SJCRH30 (cell line): ENCODE measurements at regions not wholly inside any gene's neighbourhood (a gene's known extent, or its start where the extent isn't known, plus 50 kb on each side); places are given as distances from the start of the nearest gene placed in this dataset.

Source experiments
- DNase-seq, 2 experiments: peaks; one replicate each; pipeline ENCODE4 v3.0.0-alpha.2; 2015 to 2020
- H3K27ac ChIP-seq: fragments of 250-450 bp; sonication (Bioruptor Pico); 2 replicates; pipeline ENCODE4 v1.5.1; 2020; ENCODE audit warnings: mild to moderate bottlenecking, moderate library complexity
- H3K27me3 ChIP-seq: fragments of 250-450 bp; sonication (Bioruptor Pico); 2 replicates; pipeline ENCODE4 v1.5.1; 2020; ENCODE audit warnings: mild to moderate bottlenecking, moderate library complexity
- H3K36me3 ChIP-seq: fragments of 250-450 bp; sonication (Bioruptor Pico); 2 replicates; pipeline ENCODE4 v1.5.1; 2020; ENCODE audit warnings: mild to moderate bottlenecking, moderate library complexity
- H3K4me1 ChIP-seq: fragments of 250-450 bp; sonication (Bioruptor Pico); 2 replicates; pipeline ENCODE4 v1.5.1; 2020; ENCODE audit warnings: mild to moderate bottlenecking, moderate library complexity
- H3K4me3 ChIP-seq: fragments of 250-450 bp; sonication (Bioruptor Pico); 2 replicates; pipeline ENCODE4 v1.5.1; 2020; ENCODE audit warnings: mild to moderate bottlenecking, moderate library complexity
- H3K9me3 ChIP-seq: fragments of 250-450 bp; sonication (Bioruptor Pico); replicated peaks from 2 replicates; pipeline ENCODE4 v1.5.1; 2020; ENCODE audit warnings: mild to moderate bottlenecking, moderate library complexity

DNA sequence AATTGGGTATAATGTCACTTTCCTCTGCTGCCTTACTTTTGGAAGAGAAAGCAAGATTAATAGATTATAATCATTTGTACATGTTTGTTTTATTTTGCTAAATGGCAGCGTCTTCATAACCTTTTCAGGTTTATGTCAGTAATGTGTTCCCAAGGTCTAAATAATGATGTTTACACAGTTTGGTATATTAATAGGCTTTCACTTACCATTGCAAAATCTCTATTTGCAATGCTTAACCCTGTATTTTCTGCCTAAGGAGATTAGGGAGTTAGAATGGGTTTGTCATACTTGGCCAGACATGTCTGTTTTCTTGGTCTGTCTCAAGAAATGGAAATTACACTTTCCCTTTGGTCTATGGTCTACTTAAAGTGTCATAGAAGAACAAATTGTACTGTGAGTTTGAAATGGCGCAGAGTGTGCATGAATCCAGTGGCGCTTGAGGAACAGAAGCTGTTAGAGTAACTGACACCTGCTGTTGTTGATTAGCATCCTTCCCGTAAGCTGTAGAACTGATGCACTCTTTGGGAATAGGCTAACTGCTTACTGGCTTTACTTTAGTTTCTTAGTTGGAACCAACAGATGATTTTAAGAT is 261.1 kb downstream of the SAMD5 start:
- no peaks in the 10 kb centered on the region for H3K4me1 ChIP-seq
- no peaks in the 10 kb centered on the region for H3K27me3 ChIP-seq
- H3K27ac ChIP-seq, result no peak overlapping the region
- no peak for DNase-seq
- H3K36me3 ChIP-seq, result no peaks in the 10 kb centered on the region
- no peak overlapping the region for H3K4me3 ChIP-seq
- 0 out of 2 replicates have a peak, but pooled peaks cover 6% of the 10 kb centered on the region for H3K9me3 ChIP-seq

DNA sequence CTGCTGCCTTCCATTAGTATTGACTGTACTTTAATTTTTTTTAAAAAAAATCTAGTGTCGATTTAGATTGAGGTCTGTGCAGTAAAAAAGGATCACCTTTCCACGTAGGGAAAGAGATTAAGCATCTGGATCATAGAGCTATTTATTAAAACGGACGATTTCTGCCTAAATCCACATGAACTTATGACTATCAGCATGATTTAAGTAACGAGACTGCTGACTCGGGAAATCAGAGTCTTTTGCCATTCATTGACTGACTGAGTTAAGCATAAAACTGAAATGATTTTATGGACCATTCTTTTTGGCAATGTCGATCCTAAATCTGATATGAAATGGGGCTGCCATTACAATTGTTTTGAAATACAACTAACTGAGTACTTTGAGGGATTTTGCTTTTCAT is 261.7 kb downstream of the SAMD5 start:
- Histone ChIP-seq H3K27me3 (no peaks in the 10 kb centered on the region), H3K4me3 (no peak overlapping the region), H3K36me3 (no peaks in the 10 kb centered on the region), H3K9me3 (0 out of 2 replicates have a peak, but pooled peaks cover 6% of the 10 kb centered on the region), H3K4me1 (no peaks in the 10 kb centered on the region), H3K27ac (no peak overlapping the region)
- DNase-seq, result no peak

DNA sequence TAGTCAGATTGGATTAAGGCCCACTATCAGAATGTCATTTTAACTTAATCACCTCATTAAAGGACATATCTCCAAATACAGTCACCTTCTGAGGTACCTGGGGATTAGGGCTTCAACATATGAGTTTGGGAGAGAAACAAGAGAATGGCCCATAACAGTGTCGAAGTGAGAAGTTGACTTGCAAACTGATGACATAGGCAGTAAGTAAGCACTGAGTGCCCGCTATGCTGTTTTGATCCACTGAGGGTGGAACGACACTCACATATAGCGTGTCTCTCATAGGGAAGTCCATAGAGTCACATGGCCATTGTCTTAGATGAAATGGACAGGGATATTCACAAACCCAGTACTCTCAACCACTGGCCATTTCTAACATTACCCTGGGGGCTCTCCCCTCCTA is 264.2 kb downstream of the SAMD5 start:
- no peaks in the 10 kb centered on the region for H3K36me3 ChIP-seq
- no peaks in the 10 kb centered on the region for H3K4me1 ChIP-seq
- no peaks in the 10 kb centered on the region for H3K9me3 ChIP-seq
- H3K4me3 ChIP-seq, result no peak overlapping the region
- H3K27ac ChIP-seq, result no peak overlapping the region
- DNase-seq, result no peak
- H3K27me3 ChIP-seq, result no peaks in the 10 kb centered on the region

DNA sequence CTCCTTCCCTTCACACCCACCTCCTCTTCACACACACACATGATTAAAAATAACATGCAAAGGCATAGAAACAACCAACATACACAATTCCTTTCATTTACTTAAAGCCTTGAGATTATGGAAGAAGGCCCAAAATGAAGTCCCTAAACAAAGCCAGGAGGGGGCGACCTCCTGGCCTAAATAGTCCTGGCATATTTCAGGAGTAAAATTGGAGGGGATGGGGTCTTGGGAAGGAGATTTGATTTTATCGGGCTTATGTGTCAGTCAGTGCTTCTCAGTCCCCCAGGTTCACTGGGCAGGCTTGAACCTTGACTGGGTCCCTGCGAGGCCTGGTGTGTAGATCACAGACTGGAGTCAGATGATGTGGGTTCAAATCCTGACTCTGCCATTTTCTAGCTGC is 266.4 kb downstream of the SAMD5 start:
- H3K27ac ChIP-seq, result no peak overlapping the region
- H3K36me3 ChIP-seq, result no peaks in the 10 kb centered on the region
- DNase-seq, result peak in 1 of 2 experiments; percentile 30
- no peaks in the 10 kb centered on the region for H3K27me3 ChIP-seq
- H3K9me3 ChIP-seq, result no peaks in the 10 kb centered on the region
- H3K4me3 ChIP-seq, result no peak overlapping the region
- H3K4me1 ChIP-seq, result no peaks in the 10 kb centered on the region

DNA sequence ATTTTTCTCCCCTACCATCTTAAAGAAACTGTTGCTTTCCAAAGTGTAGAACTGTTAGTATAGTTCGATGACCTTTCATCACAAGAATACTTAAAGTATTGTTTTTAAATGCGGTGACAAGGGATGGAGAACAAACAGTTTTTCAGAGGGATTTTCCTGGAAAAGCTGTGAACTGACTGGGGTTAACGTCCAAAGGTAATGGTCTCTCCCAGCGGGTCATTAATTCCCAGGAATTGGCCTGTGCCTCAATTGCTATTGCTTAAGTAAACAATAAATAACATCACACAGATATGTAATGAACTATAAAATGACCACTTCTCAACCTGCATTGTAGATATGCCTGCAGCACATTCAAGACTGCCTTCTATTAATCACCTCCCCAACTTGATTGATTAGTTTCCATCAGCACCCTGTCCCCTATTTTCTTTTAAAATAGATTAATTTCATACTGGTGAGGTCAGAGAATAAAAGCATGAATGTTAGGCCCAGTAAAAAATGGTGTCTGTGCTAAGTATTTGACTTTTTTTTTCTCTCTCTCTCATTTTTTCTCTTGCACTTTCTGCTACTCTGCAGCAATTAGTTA is 268.2 kb downstream of the SAMD5 start:
- no peaks in the 10 kb centered on the region for H3K27me3 ChIP-seq
- no peak overlapping the region for H3K4me3 ChIP-seq
- no peak overlapping the region for H3K27ac ChIP-seq
- H3K36me3 ChIP-seq, result no peaks in the 10 kb centered on the region
- peaks cover 2% of the 10 kb centered on the region; the same call in 1 of the 2 replicates for H3K4me1 ChIP-seq
- no peak for DNase-seq
- H3K9me3 ChIP-seq, result no peaks in the 10 kb centered on the region

DNA sequence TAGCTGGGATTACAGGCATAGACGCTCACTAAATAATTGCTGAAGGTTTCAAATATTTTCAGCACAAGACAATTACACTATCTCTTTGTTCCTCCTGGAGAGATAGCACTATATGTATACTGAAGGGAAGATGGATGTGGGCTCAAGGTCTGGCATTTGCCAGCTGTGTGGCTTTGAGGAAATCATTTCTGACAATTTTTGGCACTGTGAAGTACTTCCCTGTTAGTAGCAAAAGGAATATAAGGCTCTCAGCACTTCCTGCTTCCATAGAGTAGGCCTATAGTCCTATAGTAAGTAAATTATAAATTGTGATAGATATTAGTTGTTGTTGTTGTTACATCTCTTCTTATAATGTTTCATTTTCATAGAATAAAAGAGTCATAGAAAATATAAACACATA is 271.1 kb downstream of the SAMD5 start:
- H3K27me3 ChIP-seq, result no peaks in the 10 kb centered on the region
- peaks cover 10% of the 10 kb centered on the region for H3K4me1 ChIP-seq
- no peaks in the 10 kb centered on the region for H3K36me3 ChIP-seq
- H3K4me3 ChIP-seq, result no peak overlapping the region
- no peak for DNase-seq
- H3K9me3 ChIP-seq, result no peaks in the 10 kb centered on the region
- no peak overlapping the region for H3K27ac ChIP-seq

DNA sequence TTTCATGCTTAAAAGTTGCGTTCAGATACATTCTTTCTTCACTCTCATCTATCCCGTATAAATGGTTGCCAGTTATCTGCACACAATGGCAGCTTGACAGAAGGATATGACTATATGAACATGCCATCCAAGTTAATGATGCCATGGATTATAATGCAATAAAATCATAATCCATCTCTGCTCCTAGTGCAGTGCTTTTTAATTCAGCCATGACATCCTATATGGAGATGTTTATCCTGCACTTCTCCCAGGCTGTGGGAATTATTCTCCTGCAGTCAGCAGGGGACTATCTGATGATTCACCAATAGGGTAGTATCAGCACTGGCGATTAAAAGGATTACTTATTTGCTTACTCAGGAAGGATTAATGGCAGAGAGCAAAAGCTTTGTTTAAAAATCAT is 273.8 kb downstream of the SAMD5 start:
- Histone ChIP-seq H3K4me1 (peaks cover 10% of the 10 kb centered on the region), H3K36me3 (no peaks in the 10 kb centered on the region), H3K27me3 (no peaks in the 10 kb centered on the region), H3K27ac (peak overlapping the region; percentile 24), H3K4me3 (0 out of 2 replicates have a peak overlapping the region, but pooled peaks have one; percentile 7), H3K9me3 (no peaks in the 10 kb centered on the region)
- DNase-seq, result peak; percentile 61 to 83

DNA sequence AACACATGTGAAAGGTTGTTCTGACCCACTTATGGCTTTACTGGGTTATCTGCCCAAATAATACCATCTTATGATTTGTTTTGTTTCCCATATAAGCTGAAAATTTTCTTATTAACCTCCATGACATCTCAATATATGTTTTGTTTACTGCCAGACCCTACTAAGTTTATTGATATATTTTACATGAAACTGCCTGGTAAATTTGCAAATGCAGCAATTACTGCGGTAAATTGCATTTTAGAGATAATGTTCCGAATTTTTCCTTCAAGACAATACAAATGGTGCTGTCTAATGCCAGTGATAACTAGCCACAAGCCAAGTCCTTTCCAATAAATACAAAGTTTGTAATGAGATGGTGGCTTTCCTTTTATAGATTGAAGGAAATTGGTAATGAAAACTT is 275.9 kb downstream of the SAMD5 start:
- Histone ChIP-seq H3K27ac (no peak overlapping the region), H3K4me3 (no peak overlapping the region), H3K9me3 (no peaks in the 10 kb centered on the region), H3K36me3 (no peaks in the 10 kb centered on the region), H3K27me3 (no peaks in the 10 kb centered on the region), H3K4me1 (peaks cover 10% of the 10 kb centered on the region)
- no peak for DNase-seq

DNA sequence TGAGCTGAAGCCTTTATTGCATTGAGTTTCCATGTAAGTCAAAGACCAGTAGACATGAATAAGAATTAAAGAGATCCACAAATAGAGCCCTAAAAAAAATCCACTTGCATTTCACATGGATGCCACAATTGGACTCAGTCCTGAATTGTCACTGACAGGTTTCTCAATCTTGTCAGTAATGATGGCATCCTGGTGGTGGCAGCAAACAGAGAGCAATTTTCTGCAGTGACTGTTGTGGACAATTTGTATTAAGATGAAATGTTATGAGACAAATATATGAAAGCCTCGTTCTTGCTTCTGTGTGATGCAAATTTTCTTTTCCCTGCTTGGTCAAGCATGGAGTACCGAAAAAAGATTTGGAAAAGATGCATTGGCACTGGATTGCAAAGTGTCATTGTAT is 278.9 kb downstream of the SAMD5 start:
- Histone ChIP-seq H3K9me3 (peaks cover 5% of the 10 kb centered on the region), H3K4me3 (no peak overlapping the region), H3K4me1 (peaks cover 6% of the 10 kb centered on the region; the same call in 1 of the 2 replicates), H3K27ac (no peak overlapping the region), H3K36me3 (no peaks in the 10 kb centered on the region), H3K27me3 (no peaks in the 10 kb centered on the region)
- no peak for DNase-seq

DNA sequence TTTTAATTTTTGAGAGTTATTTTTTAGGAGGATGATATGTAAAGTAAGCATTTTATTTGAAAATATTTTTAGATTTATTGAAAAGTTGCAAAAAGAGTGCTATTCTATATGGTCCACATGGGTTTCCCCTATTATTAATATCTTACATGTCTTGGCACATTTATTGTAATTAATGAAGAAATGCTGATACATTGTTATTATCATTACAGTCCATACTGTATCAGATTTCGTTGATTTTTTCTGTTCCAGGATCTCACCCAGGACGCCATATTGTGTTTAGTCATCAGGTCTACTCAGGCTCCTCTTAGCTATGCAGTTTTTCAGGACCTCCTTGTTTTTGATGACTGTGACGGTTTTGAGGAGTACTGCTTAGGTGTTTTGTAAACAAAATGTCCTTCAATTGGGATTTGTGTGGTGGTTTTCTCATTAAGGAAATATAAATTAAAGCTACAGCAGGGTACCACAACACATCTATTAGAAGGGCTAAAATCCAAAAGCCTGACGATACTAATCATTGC is 281.0 kb downstream of the SAMD5 start:
- H3K27me3 ChIP-seq, result no peaks in the 10 kb centered on the region
- H3K27ac ChIP-seq, result no peak overlapping the region
- H3K9me3 ChIP-seq, result peaks cover 5% of the 10 kb centered on the region
- H3K4me3 ChIP-seq, result no peak overlapping the region
- DNase-seq, result no peak
- no peaks in the 10 kb centered on the region for H3K36me3 ChIP-seq
- no peaks in the 10 kb centered on the region for H3K4me1 ChIP-seq

DNA sequence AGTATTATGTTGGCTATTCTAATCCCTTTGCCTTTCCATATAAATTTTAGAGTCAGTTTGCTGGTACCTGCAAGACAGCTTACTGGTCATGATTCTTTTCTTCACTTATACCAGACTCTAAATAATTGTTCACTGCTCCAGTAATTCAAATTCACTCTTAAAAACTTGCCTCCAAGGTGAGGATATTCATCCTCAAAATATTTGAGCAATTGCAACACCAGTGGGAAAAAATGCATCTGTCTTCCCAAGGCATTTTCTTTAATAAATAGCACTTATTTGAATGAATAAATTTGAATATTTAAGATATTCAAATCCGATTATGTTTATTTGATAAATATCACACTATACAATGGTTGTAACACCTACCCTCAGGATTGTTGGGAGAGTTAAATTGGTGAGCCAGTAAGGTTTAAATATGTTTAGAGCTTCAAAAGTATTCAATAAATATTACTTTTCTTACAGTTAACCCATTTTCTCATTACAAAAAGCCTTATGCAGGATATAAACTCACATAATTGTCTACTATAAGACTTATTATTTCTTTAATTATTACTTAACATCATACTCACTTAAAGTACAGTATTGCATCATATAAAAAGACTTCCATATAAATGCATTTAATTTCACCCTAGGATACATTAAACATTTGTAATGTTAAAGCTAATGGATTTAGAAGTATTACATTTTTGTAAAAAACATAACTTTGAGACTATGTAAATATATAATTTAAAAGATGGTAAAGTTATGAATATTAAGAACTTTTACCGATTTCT is 285.6 kb downstream of the SAMD5 start:
- Histone ChIP-seq H3K36me3 (no peaks in the 10 kb centered on the region), H3K4me1 (no peaks in the 10 kb centered on the region), H3K27me3 (no peaks in the 10 kb centered on the region), H3K9me3 (peaks cover 5% of the 10 kb centered on the region), H3K4me3 (no peak overlapping the region), H3K27ac (no peak overlapping the region)
- DNase-seq, result no peak

DNA sequence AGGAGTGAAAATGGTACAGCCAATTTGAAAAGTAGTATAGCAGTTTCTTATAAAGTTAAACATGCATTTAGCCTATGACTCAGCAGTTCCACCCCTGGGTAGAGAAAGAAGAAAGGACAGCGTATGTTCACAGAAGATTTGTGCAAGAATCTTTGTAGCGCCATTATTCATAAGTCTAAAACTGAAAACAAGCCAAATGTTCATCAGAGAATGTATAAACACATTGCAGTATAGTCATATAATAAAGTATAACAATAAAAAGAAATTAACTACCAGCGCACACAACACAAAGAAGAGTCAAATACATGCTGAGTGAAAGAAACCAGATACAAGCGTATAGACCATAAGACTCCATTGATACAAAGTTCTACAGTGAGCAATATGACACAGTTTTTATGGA is 294.0 kb downstream of the SAMD5 start:
- Histone ChIP-seq H3K4me1 (peaks cover 3% of the 10 kb centered on the region), H3K4me3 (no peak overlapping the region), H3K27me3 (no peaks in the 10 kb centered on the region), H3K9me3 (peaks cover 6% of the 10 kb centered on the region; the same call in 1 of the 2 replicates), H3K27ac (no peak overlapping the region), H3K36me3 (no peaks in the 10 kb centered on the region)
- DNase-seq, result no peak

DNA sequence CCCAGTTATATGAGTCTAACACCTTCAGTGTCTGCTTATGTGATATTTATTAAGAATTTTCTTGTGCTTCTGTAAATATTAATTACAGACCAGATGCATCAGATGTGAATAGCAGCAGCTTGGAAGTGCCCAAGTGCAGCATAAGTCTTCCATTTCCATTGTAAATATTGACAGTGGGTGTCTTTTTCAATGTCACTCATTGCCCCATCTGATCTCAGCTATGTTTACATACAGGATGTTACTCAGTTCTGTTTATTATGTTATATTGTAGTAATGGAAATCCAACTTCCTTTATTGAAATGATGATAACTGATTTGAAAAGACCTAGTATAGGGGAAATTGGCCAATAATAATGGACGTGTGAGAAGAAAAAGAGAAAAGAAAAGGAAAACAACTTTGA is 296.7 kb downstream of the SAMD5 start:
- no peaks in the 10 kb centered on the region for H3K27me3 ChIP-seq
- DNase-seq, result no peak
- H3K4me1 ChIP-seq, result peaks cover 3% of the 10 kb centered on the region
- H3K4me3 ChIP-seq, result no peak overlapping the region
- H3K36me3 ChIP-seq, result no peaks in the 10 kb centered on the region
- H3K9me3 ChIP-seq, result peaks cover 7% of the 10 kb centered on the region; the same call in 1 of the 2 replicates
- no peak overlapping the region for H3K27ac ChIP-seq

DNA sequence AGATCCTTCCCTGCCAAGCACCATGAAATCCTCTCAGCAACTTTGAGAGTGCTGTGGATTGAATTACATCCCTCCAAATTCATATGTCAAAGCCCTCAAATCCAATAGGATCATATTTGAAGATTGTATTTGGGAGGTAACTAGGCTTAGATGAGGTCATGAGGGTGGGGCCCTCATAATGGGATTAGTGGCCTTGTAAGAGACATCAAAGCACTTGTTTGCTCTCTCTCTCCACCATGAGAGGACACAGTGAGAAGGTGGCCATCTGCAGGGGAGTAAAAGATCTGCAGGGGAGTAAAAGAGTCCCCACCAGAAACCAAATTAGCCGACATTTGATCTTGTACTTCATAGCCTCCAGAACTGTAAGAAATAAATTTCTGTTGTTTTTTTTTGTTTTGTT is 298.2 kb downstream of the SAMD5 start:
- no peak overlapping the region for H3K27ac ChIP-seq
- H3K9me3 ChIP-seq, result peaks cover 7% of the 10 kb centered on the region; the same call in 1 of the 2 replicates
- DNase-seq, result peak; percentile 11 to 29
- no peaks in the 10 kb centered on the region for H3K27me3 ChIP-seq
- H3K4me1 ChIP-seq, result peaks cover 2% of the 10 kb centered on the region; the same call in 1 of the 2 replicates
- no peaks in the 10 kb centered on the region for H3K36me3 ChIP-seq
- no peak overlapping the region for H3K4me3 ChIP-seq

DNA sequence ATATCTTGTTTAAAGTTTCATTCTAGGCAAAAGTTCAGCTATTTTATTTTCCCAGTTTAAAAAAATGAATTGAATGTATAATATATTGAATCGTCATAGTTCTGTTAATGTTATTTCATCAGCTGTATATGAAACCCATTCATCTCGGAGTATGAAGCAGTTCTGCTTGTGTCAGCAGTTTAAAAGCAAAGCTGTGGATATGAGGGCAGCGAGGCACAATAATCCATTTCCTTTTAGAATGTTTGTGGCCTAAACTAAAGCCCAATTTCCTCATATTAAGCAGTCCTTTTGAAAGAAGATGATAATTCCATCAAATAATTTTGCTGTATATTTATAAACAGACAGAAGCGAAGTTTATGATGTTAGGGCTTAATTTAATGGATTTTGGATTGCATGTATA is 300.1 kb downstream of the SAMD5 start:
- peaks cover 7% of the 10 kb centered on the region; the same call in 1 of the 2 replicates for H3K9me3 ChIP-seq
- no peak for DNase-seq

More for the DNA sequence above, 300.1 kb downstream of the SAMD5 start:
- Histone ChIP-seq H3K36me3 (no peaks in the 10 kb centered on the region), H3K27me3 (no peaks in the 10 kb centered on the region), H3K4me3 (no peak overlapping the region), H3K27ac (no peak overlapping the region), H3K4me1 (no peaks in the 10 kb centered on the region)
